Left lung (tissue), 4 donors: ENCODE measurements at regions not wholly inside any gene's neighbourhood (a gene's known extent, or its start where the extent isn't known, plus 50 kb on each side); places are given as distances from the start of the nearest gene placed in this dataset.

Experiments
- ATAC-seq: fragments of 200-7000 bp; cut with Tn5 transposase; one replicate; pipeline ENCODE4 v1.9.1; 2020; ENCODE audit warnings: moderate library complexity
- DNase-seq, 4 donors: peaks; one replicate each; pipeline ENCODE4 v3.0.0-alpha.2; 2013 to 2020
- H3K27ac ChIP-seq, 2 donors: fragments of 200-600 bp; sonication (generic) in 1 of 2; one replicate each; pipeline versions ENCODE4 v1.5.0 to v1.8.0; 2020 to 2021
- H3K27me3 ChIP-seq, 2 donors: fragments of 200-600 bp; sonication (generic) in 1 of 2; one replicate each; pipeline versions ENCODE4 v1.5.0 to v1.8.0; 2020 to 2021
- H3K36me3 ChIP-seq, 2 donors: fragments of 200-600 bp; sonication (generic) in 1 of 2; one replicate each; pipeline versions ENCODE4 v1.5.0 to v1.8.0; 2020 to 2021
- H3K4me1 ChIP-seq, 2 donors: fragments of 200-600 bp; one replicate each; pipeline ENCODE4 v1.8.0; 2021
- H3K4me3 ChIP-seq, 2 donors: fragments of 200-600 bp; sonication (generic) in 1 of 2; one replicate each; pipeline versions ENCODE4 v1.5.0 to v1.8.0; 2020 to 2021; ENCODE audit warnings: mild to moderate bottlenecking in 1 of 2
- H3K9me3 ChIP-seq, 2 donors: fragments of 200-600 bp; sonication (generic) in 1 of 2; one replicate each; pipeline versions ENCODE4 v1.5.0 to v1.8.0; 2020 to 2021
- intact Hi-C, 2 donors: fragments of 100-400 bp; cut with DNase I; formaldehyde crosslinking; loops; one replicate each; pipeline versions ENCODE4 v1.11.2 to v1.14.2; 2022
- TF ChIP-seq, protein P1 (sequence below), 2 donors: fragments of 200-600 bp; sonication (generic) in 1 of 2; IDR thresholded peaks; one replicate each; pipeline versions ENCODE4 v1.5.0 to v1.8.0; 2021; ENCODE audit warnings: antibody characterized with exemption in 2 of 2
- donor health status: DM: no; HTN: yes; CAD: no.
- donor health status: DM: no; HTN: no; CAD: no.

DNA sequence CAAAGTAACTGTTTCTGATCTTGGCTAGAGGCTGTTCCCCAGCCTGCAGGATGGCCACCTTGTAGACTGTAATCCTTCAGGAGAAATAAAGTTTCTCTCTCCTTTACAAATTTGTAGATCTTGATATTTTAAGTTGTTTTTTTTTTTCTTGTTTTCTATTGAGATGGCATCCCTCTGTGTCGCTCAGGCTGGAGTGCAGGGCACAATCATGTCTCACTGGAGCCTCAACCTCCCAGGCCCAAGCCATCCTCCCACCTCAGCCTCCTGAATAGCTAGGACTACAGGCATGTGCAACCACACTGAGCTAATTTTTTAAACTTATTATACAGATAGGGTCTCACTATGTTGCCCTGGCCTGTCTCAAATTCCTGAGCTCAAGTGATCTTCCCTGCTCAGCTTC, 389.8 kb upstream of the LRRC4C start:
- TF ChIP-seq, protein P1, sequence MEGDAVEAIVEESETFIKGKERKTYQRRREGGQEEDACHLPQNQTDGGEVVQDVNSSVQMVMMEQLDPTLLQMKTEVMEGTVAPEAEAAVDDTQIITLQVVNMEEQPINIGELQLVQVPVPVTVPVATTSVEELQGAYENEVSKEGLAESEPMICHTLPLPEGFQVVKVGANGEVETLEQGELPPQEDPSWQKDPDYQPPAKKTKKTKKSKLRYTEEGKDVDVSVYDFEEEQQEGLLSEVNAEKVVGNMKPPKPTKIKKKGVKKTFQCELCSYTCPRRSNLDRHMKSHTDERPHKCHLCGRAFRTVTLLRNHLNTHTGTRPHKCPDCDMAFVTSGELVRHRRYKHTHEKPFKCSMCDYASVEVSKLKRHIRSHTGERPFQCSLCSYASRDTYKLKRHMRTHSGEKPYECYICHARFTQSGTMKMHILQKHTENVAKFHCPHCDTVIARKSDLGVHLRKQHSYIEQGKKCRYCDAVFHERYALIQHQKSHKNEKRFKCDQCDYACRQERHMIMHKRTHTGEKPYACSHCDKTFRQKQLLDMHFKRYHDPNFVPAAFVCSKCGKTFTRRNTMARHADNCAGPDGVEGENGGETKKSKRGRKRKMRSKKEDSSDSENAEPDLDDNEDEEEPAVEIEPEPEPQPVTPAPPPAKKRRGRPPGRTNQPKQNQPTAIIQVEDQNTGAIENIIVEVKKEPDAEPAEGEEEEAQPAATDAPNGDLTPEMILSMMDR (IDR thresholded peaks at IDR 0.05) = no peak
- ATAC-seq (no peak), DNase-seq (no peak)
- Histone ChIP-seq H3K27ac (no peak overlapping the region), H3K36me3 (no peaks in the 10 kb centered on the region), H3K4me3 (no peak overlapping the region), H3K4me1 (no peaks in the 10 kb centered on the region), H3K27me3 (no peaks in the 10 kb centered on the region), H3K9me3 (peaks cover 0 to 4% of the 10 kb centered on the region in 2 donors)
- intact Hi-C loops = no loop called here

DNA sequence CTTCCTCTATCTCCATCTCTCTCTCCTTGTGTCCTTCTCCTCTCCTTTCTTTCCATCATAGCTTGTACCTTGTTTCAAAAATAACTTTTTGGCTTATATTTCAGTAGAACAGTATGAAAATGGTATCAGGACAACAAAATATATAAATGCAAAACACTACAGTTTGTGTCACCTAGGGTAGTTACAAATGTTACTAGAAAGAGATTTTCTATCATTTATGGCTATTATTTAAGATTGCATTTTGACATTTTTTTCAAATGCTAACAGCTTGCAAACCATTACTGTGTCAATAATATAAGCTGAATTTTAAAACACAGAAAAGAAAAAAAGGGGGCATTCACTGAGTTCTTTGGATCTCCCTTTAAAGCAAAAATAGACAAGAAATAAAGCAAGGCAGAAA, 392.3 kb upstream of the LRRC4C start:
- Histone ChIP-seq H3K27me3 (no peaks in the 10 kb centered on the region), H3K9me3 (peaks cover 0 to 2% of the 10 kb centered on the region in 2 donors), H3K36me3 (no peaks in the 10 kb centered on the region), H3K4me1 (no peaks in the 10 kb centered on the region), H3K4me3 (no peak overlapping the region), H3K27ac (no peak overlapping the region)
- intact Hi-C loops = no loop called here
- DNase-seq (no peak), ATAC-seq (no peak)
- TF ChIP-seq, protein P1 (IDR thresholded peaks at IDR 0.05) = no peak

DNA sequence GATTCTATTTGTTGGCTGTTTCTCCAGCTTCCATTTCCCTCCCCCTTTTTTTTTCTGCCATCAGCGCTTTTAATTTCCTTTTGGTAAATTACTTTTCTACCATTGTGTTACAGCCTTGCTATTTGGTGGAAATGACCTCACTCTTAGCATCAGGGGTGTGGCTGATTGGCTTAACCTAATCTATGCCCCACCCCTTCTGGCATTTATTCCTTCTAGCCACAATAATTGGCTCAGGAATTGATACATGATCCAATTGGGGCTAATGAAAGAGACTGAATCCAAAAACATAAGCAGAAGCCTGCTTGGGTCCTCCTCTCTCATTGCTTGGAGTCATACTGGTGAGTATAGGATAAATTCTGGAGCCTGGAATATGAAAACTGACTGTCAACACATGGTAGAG, 402.4 kb upstream of the LRRC4C start:
- intact Hi-C loops = no loop called here
- H3K9me3 ChIP-seq = no peaks in the 10 kb centered on the region
- TF ChIP-seq, protein P1 (IDR thresholded peaks at IDR 0.05) = no peak
- H3K4me3 ChIP-seq = no peak overlapping the region
- no peak overlapping the region for H3K27ac ChIP-seq
- H3K36me3 ChIP-seq = no peaks in the 10 kb centered on the region
- H3K4me1 ChIP-seq = no peaks in the 10 kb centered on the region
- no peak for ATAC-seq
- no peaks in the 10 kb centered on the region for H3K27me3 ChIP-seq
- no peak for DNase-seq

DNA sequence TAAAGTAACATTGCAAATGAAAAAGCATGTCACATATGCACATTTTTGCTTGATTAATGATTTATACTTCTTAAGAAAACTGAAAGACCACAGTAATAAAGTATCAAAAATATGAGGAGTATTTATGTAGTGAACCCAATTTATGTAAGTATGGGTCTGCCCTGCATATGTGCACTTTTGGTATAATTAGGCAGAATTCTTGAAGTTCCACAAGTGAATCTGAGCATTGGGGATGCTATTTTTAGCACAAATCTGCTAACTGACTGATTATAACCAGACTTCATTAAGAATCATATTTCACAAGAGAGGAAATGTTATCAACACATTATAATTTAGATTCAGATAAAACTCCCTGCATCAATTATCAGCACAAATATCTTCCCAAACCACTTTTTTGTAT, 407.1 kb upstream of the LRRC4C start:
- Histone ChIP-seq H3K4me1 (no peaks in the 10 kb centered on the region), H3K4me3 (no peak overlapping the region), H3K27ac (no peak overlapping the region), H3K27me3 (no peaks in the 10 kb centered on the region), H3K36me3 (no peaks in the 10 kb centered on the region), H3K9me3 (no peaks in the 10 kb centered on the region)
- no peak for DNase-seq
- TF ChIP-seq, protein P1 (IDR thresholded peaks at IDR 0.05) = no peak
- ATAC-seq = no peak
- intact Hi-C loops = no loop called here

GRCh38 chr11:41868606-41869005, 409.2 kb upstream of the LRRC4C start:
- no peaks in the 10 kb centered on the region for H3K36me3 ChIP-seq
- H3K4me3 ChIP-seq = no peak overlapping the region
- DNase-seq = no peak
- intact Hi-C loops = no loop called here
- H3K27me3 ChIP-seq = no peaks in the 10 kb centered on the region
- H3K4me1 ChIP-seq = no peaks in the 10 kb centered on the region
- H3K27ac ChIP-seq = no peak overlapping the region
- peaks cover 0 to 2% of the 10 kb centered on the region in 2 donors for H3K9me3 ChIP-seq
- TF ChIP-seq, protein P1 (IDR thresholded peaks at IDR 0.05) = no peak
- no peak for ATAC-seq
